OCI-LY1 (cell line): ENCODE measurements at regions not wholly inside any gene's neighbourhood (a gene's known extent, or its start where the extent isn't known, plus 50 kb on each side); places are given as distances from the start of the nearest gene placed in this dataset.

Experiments used
- H2AFZ ChIP-seq: fragments of 200-600 bp; sonication (generic), shearing (Covaris generic); 2 replicates; pipeline ENCODE4 v1.6.0; 2014; ENCODE audit warnings: antibody characterized with exemption, mild to moderate bottlenecking, low read length
- H3F3A ChIP-seq: fragments of 200-600 bp; sonication (generic), shearing (Covaris generic); 2 replicates; pipeline ENCODE4 v1.6.0; 2014; ENCODE audit warnings: mild to moderate bottlenecking, antibody characterized with exemption, low read length, moderate library complexity; ENCODE audit not compliant: insufficient read depth
- H3K27ac ChIP-seq: fragments of 200-600 bp; sonication (generic); 2 replicates; pipeline ENCODE4 v1.5.1; 2014; ENCODE audit warnings: low read length, mixed run types, mild to moderate bottlenecking, low read depth; ENCODE audit not compliant: poor library complexity, severe bottlenecking
- H3K27me3 ChIP-seq: fragments of 200-600 bp; sonication (generic); 2 replicates; pipeline ENCODE4 v1.6.0; 2014; ENCODE audit warnings: antibody characterized with exemption, mild to moderate bottlenecking, low read length, moderate library complexity; ENCODE audit not compliant: insufficient read depth
- H3K36me3 ChIP-seq: fragments of 200-600 bp; sonication (generic); 2 replicates; pipeline ENCODE4 v1.6.1; 2014; ENCODE audit warnings: mild to moderate bottlenecking, antibody characterized with exemption, low read length, moderate library complexity, mixed read lengths; ENCODE audit not compliant: insufficient read depth
- H3K4me1 ChIP-seq: fragments of 200-600 bp; sonication (generic); 2 replicates; pipeline ENCODE4 v1.5.1; 2014; ENCODE audit warnings: mild to moderate bottlenecking, low read length, moderate library complexity; ENCODE audit not compliant: insufficient read depth, severe bottlenecking
- H3K4me2 ChIP-seq: fragments of 200-600 bp; sonication (generic), shearing (Covaris generic); 2 replicates; pipeline ENCODE4 v1.6.1; 2014; ENCODE audit warnings: low read length
- H3K4me3 ChIP-seq: fragments of 200-600 bp; sonication (generic); 2 replicates; pipeline ENCODE4 v1.5.1; 2014; ENCODE audit warnings: low read length, low read depth, mild to moderate bottlenecking, mixed read lengths; ENCODE audit not compliant: poor library complexity, severe bottlenecking
- H3K79me2 ChIP-seq: fragments of 200-600 bp; shearing (Covaris generic); 2 replicates; pipeline ENCODE4 v1.6.1; 2016; ENCODE audit warnings: mixed run types, low read length, mixed read lengths; ENCODE audit not compliant: insufficient read depth
- H3K9ac ChIP-seq: fragments of 200-600 bp; sonication (generic), shearing (Covaris generic); 2 replicates; pipeline ENCODE4 v1.6.1; 2014; ENCODE audit warnings: mild to moderate bottlenecking, low read length, mixed read lengths
- H3K9me2 ChIP-seq: fragments of 200-600 bp; sonication (generic), shearing (Covaris generic); 2 replicates; pipeline ENCODE4 v1.6.1; 2014; ENCODE audit warnings: low read depth, mild to moderate bottlenecking, low read length, mixed read lengths
- H3K9me3 ChIP-seq: fragments of 200-600 bp; shearing (Covaris generic); 2 replicates; pipeline ENCODE4 v1.6.1; 2014; ENCODE audit warnings: low read length, mixed read lengths
- H4K20me1 ChIP-seq: fragments of 200-600 bp; sonication (generic), shearing (Covaris generic); 2 replicates; pipeline ENCODE4 v1.6.0; 2016; ENCODE audit warnings: mild to moderate bottlenecking, low read length; ENCODE audit not compliant: insufficient read depth
- CTCF ChIP-seq: fragments of 200-600 bp; sonication (generic), shearing (Covaris generic); IDR thresholded peaks from 2 replicates; pipeline ENCODE4 v1.5.1; 2017; ENCODE audit warnings: mild to moderate bottlenecking, antibody characterized with exemption, low read length, moderate library complexity, mixed read lengths
- EZH2 ChIP-seq: fragments of 200-600 bp; sonication (generic), shearing (Covaris generic); IDR thresholded peaks from 2 replicates; pipeline ENCODE4 v1.8.0; 2017; ENCODE audit warnings: borderline replicate concordance, mixed run types, mild to moderate bottlenecking, antibody characterized with exemption, low read length, moderate library complexity, mixed read lengths

- no peak overlapping the region for H3K4me3 ChIP-seq
- no peak overlapping the region for H3K9ac ChIP-seq
- no peak overlapping the region for H2AFZ ChIP-seq
- no peaks in the 10 kb centered on the region for H3K9me3 ChIP-seq
- H3F3A ChIP-seq: no peaks in the 10 kb centered on the region
- H3K4me1 ChIP-seq: peaks cover 7% of the 10 kb centered on the region
- no peak overlapping the region for H3K4me2 ChIP-seq
- H3K79me2 ChIP-seq: no peaks in the 10 kb centered on the region
- H4K20me1 ChIP-seq: no peaks in the 10 kb centered on the region
- no peaks in the 10 kb centered on the region for H3K36me3 ChIP-seq
- no peak overlapping the region for H3K27ac ChIP-seq
- TF ChIP-seq CTCF (no peak), EZH2 (no peak)
- H3K27me3 ChIP-seq: no peaks in the 10 kb centered on the region
- H3K9me2 ChIP-seq: no peaks in the 10 kb centered on the region
Measured at GRCh38 chr12:92302041-92302829, 156.6 kb upstream of the BTG1 start.

GRCh38 chr12:92301356-92301755 is 155.7 kb upstream of the BTG1 start:
- no peaks in the 10 kb centered on the region for H3F3A ChIP-seq
- H3K4me3 ChIP-seq: no peak overlapping the region
- H3K4me1 ChIP-seq: peaks cover 7% of the 10 kb centered on the region
- no peaks in the 10 kb centered on the region for H3K27me3 ChIP-seq
- TF ChIP-seq CTCF (no peak), EZH2 (no peak)
- H3K79me2 ChIP-seq: no peaks in the 10 kb centered on the region
- H3K4me2 ChIP-seq: no peak overlapping the region
- no peaks in the 10 kb centered on the region for H3K36me3 ChIP-seq
- H3K9me3 ChIP-seq: no peaks in the 10 kb centered on the region
- no peak overlapping the region for H3K27ac ChIP-seq
- H4K20me1 ChIP-seq: no peaks in the 10 kb centered on the region
- H3K9me2 ChIP-seq: no peaks in the 10 kb centered on the region
- no peak overlapping the region for H2AFZ ChIP-seq
- no peak overlapping the region for H3K9ac ChIP-seq

- H3K36me3 ChIP-seq: no peaks in the 10 kb centered on the region
- H3K27me3 ChIP-seq: no peaks in the 10 kb centered on the region
- H3K4me1 ChIP-seq: peaks cover 7% of the 10 kb centered on the region
- no peak for TF ChIP-seq CTCF
- no peaks in the 10 kb centered on the region for H4K20me1 ChIP-seq
- no peaks in the 10 kb centered on the region for H3K9me2 ChIP-seq
- H3K4me3 ChIP-seq: no peak overlapping the region
- H3F3A ChIP-seq: no peaks in the 10 kb centered on the region
- no peak overlapping the region for H3K9ac ChIP-seq
- no peak overlapping the region for H3K4me2 ChIP-seq
- H2AFZ ChIP-seq: no peak overlapping the region
- H3K9me3 ChIP-seq: no peaks in the 10 kb centered on the region
- no peaks in the 10 kb centered on the region for H3K79me2 ChIP-seq
- no peak overlapping the region for H3K27ac ChIP-seq
Measured at GRCh38 chr12:92300777-92301176, 155.1 kb upstream of the BTG1 start.
